ENCODE measurements at regions not wholly inside any gene's neighbourhood (a gene's known extent, or its start where the extent isn't known, plus 50 kb on each side); places are given as distances from the start of the nearest gene placed in this dataset.

DNA sequence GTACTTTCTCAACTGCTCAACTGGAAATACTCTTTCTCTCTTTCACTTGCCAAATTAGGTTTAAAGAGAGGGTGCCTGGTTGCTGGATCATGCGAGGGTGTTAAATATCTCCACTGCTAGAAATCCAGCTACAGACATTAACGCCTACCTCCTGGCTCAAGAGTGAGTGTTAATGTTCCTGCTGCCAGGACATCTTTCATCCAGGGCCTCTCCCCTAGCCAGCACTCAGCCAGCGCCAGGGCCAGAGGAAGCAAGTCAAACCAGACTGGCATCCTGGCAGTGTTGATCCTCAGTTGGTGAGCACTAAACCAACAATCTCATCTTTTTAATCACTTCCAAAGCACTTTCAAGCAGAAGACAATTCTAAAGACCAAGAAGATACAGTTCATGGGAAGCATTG lies 92.9 kb upstream of the BARHL2 start:
- H3K27ac Mint-ChIP-seq = no peak overlapping the region
- POLR2A ChIA-PET = no interaction called here
- ATAC-seq (no peak), DNase-seq (ENCODE audit: low spot score) (no peak)
- no peak overlapping the region for H3K4me3 Mint-ChIP-seq
- H3K9me3 Mint-ChIP-seq = peaks cover 6% of the 10 kb centered on the region
- H3K36me3 Mint-ChIP-seq = no peaks in the 10 kb centered on the region
- H3K4me1 Mint-ChIP-seq = peaks cover 16% of the 10 kb centered on the region
- TF ChIP-seq FOXK1 (CRISPR knock-in tag; IDR thresholded peaks at IDR 0.05) (no peak), ZNF396 (CRISPR knock-in tag; IDR thresholded peaks at IDR 0.05; ENCODE audit: borderline replicate concordance) (no peak), ZNF416 (CRISPR knock-in tag; IDR thresholded peaks at IDR 0.05) (no peak), SP1 (CRISPR knock-in tag; conservative IDR thresholded peaks at IDR 0.05) (no peak), ZBTB21 (CRISPR knock-in tag; IDR thresholded peaks at IDR 0.05; ENCODE audit: borderline replicate concordance) (no peak), TEAD1 (CRISPR knock-in tag; IDR thresholded peaks at IDR 0.05) (no peak), JAZF1 (CRISPR knock-in tag; IDR thresholded peaks at IDR 0.05) (no peak), RORB (CRISPR knock-in tag; IDR thresholded peaks at IDR 0.05) (no peak), ETV6 (CRISPR knock-in tag; IDR thresholded peaks at IDR 0.05) (no peak), NR3C1 (CRISPR knock-in tag; conservative IDR thresholded peaks at IDR 0.05; ENCODE audit: low read depth) (no peak)
- TF ChIP-seq, protein P1, sequence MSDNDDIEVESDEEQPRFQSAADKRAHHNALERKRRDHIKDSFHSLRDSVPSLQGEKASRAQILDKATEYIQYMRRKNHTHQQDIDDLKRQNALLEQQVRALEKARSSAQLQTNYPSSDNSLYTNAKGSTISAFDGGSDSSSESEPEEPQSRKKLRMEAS (CRISPR knock-in tag; IDR thresholded peaks at IDR 0.05) = no peak
- TF ChIP-seq, protein P2, sequence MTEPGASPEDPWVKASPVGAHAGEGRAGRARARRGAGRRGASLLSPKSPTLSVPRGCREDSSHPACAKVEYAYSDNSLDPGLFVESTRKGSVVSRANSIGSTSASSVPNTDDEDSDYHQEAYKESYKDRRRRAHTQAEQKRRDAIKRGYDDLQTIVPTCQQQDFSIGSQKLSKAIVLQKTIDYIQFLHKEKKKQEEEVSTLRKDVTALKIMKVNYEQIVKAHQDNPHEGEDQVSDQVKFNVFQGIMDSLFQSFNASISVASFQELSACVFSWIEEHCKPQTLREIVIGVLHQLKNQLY (CRISPR knock-in tag; IDR thresholded peaks at IDR 0.05) = no peak
- TF ChIP-seq, protein P3, sequence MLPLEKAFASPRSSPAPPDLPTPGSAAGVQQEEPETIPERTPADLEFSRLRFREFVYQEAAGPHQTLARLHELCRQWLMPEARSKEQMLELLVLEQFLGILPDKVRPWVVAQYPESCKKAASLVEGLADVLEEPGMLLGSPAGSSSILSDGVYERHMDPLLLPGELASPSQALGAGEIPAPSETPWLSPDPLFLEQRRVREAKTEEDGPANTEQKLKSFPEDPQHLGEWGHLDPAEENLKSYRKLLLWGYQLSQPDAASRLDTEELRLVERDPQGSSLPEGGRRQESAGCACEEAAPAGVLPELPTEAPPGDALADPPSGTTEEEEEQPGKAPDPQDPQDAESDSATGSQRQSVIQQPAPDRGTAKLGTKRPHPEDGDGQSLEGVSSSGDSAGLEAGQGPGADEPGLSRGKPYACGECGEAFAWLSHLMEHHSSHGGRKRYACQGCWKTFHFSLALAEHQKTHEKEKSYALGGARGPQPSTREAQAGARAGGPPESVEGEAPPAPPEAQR (CRISPR knock-in tag; IDR thresholded peaks at IDR 0.05) = no peak
- TF ChIP-seq, protein P4, sequence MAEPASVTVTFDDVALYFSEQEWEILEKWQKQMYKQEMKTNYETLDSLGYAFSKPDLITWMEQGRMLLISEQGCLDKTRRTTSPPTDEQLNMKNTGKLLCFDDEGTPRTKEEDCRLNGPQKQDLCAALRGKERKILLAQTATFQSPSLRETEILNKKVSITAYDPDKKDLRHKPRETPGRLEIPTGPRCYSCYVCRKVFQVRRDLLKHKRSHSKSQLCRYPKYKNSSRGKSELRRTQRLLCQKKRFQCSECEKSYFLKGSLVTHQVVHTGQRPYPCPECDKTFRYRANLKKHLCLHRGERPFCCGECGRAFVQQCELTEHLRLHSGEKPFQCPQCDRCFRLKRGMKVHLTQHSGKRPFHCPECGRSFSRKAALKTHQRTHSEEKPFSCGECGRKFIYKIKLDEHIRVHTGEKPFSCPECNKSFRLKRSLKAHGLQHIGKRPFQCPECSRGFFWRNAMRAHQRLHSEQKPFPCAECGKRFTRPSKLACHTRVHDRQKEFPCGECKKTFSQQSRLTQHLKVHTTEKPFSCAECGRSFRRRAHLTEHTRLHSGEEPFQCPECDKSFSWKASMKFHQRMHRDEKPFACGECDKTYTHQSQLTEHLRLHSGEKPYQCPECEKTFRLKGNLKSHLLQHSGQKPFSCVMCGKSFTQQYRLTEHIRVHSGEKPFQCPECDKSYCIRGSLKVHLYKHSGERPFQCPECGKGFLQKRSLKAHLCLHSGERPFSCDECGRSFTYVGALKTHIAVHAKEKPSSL (CRISPR knock-in tag; conservative IDR thresholded peaks at IDR 0.05) = no peak
- TF ChIP-seq, protein P5, sequence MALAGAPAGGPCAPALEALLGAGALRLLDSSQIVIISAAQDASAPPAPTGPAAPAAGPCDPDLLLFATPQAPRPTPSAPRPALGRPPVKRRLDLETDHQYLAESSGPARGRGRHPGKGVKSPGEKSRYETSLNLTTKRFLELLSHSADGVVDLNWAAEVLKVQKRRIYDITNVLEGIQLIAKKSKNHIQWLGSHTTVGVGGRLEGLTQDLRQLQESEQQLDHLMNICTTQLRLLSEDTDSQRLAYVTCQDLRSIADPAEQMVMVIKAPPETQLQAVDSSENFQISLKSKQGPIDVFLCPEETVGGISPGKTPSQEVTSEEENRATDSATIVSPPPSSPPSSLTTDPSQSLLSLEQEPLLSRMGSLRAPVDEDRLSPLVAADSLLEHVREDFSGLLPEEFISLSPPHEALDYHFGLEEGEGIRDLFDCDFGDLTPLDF (CRISPR knock-in tag; IDR thresholded peaks at IDR 0.05) = no peak
- TF ChIP-seq, protein P6, sequence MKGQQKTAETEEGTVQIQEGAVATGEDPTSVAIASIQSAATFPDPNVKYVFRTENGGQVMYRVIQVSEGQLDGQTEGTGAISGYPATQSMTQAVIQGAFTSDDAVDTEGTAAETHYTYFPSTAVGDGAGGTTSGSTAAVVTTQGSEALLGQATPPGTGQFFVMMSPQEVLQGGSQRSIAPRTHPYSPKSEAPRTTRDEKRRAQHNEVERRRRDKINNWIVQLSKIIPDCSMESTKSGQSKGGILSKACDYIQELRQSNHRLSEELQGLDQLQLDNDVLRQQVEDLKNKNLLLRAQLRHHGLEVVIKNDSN (CRISPR knock-in tag; IDR thresholded peaks at IDR 0.05) = no peak
- TF ChIP-seq, protein P7, sequence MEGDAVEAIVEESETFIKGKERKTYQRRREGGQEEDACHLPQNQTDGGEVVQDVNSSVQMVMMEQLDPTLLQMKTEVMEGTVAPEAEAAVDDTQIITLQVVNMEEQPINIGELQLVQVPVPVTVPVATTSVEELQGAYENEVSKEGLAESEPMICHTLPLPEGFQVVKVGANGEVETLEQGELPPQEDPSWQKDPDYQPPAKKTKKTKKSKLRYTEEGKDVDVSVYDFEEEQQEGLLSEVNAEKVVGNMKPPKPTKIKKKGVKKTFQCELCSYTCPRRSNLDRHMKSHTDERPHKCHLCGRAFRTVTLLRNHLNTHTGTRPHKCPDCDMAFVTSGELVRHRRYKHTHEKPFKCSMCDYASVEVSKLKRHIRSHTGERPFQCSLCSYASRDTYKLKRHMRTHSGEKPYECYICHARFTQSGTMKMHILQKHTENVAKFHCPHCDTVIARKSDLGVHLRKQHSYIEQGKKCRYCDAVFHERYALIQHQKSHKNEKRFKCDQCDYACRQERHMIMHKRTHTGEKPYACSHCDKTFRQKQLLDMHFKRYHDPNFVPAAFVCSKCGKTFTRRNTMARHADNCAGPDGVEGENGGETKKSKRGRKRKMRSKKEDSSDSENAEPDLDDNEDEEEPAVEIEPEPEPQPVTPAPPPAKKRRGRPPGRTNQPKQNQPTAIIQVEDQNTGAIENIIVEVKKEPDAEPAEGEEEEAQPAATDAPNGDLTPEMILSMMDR (IDR thresholded peaks at IDR 0.05) = no peak
- TF ChIP-seq, protein P8, sequence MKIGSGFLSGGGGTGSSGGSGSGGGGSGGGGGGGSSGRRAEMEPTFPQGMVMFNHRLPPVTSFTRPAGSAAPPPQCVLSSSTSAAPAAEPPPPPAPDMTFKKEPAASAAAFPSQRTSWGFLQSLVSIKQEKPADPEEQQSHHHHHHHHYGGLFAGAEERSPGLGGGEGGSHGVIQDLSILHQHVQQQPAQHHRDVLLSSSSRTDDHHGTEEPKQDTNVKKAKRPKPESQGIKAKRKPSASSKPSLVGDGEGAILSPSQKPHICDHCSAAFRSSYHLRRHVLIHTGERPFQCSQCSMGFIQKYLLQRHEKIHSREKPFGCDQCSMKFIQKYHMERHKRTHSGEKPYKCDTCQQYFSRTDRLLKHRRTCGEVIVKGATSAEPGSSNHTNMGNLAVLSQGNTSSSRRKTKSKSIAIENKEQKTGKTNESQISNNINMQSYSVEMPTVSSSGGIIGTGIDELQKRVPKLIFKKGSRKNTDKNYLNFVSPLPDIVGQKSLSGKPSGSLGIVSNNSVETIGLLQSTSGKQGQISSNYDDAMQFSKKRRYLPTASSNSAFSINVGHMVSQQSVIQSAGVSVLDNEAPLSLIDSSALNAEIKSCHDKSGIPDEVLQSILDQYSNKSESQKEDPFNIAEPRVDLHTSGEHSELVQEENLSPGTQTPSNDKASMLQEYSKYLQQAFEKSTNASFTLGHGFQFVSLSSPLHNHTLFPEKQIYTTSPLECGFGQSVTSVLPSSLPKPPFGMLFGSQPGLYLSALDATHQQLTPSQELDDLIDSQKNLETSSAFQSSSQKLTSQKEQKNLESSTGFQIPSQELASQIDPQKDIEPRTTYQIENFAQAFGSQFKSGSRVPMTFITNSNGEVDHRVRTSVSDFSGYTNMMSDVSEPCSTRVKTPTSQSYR (CRISPR knock-in tag; IDR thresholded peaks at IDR 0.05) = no peak
- peaks cover 47% of the 10 kb centered on the region for H3K27me3 Mint-ChIP-seq (ENCODE audit: low read depth)
- CTCF ChIA-PET = interaction anchor here (1.5 kb wide), 1 partner anchor 86 kb away, joined by 5 read pairs; no protein-coding TSS in a partner anchor
